HG03342 (cell line): ENCODE measurements at regions not wholly inside any gene's neighbourhood (a gene's known extent, or its start where the extent isn't known, plus 50 kb on each side); places are given as distances from the start of the nearest gene placed in this dataset.
"Not testable (repeated sequence)": the region's sequence is repeated elsewhere in the genome, so short reads cannot be mapped to it uniquely, and the experiment has no call there.

Source experiments
- ATAC-seq: cut with Tn5 transposase; IDR thresholded peaks from one replicate; pipeline ENCODE4 v1.9.1; 2021; ENCODE audit warnings: mild to moderate bottlenecking, moderate library complexity; ENCODE audit not compliant: unreplicated experiment

DNA sequence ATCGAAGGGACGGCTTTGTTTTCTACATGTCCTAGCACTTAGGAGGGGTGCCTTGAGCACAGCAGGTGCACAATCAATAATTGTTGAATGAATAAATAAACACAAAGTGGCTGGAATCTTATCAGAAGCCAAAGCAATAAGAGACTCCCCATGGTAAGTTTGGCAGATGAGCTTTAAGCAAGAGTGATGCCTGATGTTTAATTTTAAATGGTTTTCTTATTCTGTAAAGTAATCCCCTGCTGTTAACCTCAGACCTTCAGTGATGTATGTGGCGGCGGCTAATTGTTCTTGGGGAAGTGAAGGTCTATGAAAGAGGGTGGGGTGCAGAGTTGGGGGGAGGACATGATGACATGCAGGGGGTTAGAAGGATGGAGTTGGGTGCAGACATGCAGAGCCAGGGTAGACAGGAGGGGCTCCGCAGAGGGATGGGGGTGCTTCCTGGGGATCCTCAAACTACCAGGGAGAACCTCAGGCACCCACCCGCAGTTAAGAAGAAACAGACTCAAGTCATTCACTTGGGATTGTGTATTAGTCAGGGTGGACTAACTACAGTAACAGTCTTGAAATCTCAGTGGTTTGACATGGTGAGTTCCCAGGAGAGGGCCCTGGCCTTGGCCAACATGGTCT, 65.7 kb upstream of the SHB start:
- ATAC-seq: no peak

DNA sequence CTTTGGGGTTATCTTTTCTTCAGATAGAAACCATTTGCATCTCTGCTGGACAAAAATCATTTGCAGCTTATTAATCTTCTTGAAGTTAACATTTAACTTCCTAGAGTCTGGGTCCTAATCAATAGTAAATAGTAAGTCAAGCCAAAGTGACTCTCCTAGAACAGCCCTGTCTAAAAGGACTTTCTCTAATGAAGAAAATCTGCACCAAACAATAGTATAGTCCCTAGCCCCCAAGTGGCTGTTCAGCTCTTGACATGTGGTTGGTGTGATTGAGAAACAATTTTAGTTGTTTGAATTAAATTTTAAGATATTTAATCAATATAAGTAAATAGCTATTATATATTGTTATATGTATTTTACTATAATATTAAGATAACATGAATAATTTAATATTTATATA, 64.6 kb upstream of the SHB start:
- ATAC-seq: no peak

DNA sequence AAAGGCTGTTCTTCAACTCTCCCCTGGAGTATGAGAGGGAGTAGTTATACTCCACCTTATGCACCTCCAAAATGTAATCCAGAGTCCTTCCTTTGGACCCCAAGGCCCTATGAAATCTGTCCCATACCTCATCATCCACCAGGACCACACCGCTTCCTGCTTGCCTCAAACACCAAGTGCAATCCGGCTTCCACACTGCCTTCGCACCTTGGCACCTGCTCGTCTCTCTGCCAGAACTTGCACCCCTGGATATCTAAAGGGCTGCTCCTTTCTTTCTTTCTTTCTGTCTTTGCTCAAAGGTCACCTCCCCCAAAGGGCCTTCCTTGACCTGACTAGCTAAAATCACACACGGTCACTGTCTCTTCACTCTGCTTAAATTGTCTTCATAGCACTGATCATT, 63.9 kb upstream of the SHB start:
- ATAC-seq: no peak

DNA sequence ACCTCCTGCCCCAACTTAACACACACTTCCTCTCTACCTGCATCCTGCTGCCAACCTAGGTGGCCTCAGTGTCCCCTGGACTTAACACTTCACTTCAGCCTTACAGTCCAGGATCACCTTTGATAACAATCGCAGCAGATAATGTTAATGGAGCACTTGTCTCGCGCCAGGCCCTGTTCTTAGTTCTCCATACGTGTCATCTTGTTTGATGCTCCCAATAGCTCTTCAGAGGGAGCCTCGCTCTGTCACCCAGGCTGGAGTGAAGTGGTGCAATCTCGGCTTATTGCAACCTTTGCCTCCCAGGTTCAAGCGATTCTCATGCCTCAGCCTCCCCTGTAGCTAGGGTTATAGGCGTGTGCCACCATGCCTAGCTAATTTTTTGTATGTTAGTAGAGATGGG, 62.7 kb upstream of the SHB start:
- ATAC-seq: no peak

DNA sequence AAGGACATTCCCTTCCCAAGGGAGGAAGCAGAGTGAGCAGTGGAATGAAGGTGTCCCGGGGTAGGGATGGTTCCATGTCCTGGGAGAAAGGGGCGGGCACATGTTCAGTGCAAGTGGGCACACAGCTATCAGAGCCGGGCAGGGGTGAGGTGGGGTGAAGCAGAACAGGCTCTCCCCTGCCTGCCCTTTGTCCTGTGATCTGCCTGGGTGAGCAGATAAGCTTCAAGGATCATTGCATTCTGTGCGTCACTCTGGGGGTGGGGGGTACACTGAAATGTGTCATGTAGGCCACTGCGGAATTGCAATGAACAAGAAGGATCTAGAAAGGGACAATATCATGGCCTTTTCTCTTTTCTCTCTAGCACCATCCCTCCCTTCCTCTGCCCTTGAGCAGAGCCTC, 61.7 kb upstream of the SHB start:
- no peak for ATAC-seq

DNA sequence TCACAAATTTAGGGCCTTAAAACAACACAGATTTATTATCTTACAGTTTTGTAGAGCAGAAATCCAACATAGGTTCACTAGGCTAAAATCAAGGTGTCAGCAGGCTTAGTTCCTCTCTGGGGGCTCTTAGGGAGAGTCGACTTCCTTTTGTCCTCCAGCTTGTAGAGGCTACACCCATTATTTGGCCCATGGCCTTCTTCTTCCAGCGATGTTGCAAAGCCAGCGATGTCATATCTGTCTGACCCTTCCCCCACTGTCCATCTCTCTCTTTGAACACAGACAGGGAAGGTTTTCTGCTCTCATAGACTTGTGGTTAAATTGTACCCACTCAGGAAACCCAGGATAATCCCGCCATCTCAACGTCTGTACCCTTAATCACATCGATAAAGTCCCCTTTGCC, 60.3 kb upstream of the SHB start:
- ATAC-seq: no peak

DNA sequence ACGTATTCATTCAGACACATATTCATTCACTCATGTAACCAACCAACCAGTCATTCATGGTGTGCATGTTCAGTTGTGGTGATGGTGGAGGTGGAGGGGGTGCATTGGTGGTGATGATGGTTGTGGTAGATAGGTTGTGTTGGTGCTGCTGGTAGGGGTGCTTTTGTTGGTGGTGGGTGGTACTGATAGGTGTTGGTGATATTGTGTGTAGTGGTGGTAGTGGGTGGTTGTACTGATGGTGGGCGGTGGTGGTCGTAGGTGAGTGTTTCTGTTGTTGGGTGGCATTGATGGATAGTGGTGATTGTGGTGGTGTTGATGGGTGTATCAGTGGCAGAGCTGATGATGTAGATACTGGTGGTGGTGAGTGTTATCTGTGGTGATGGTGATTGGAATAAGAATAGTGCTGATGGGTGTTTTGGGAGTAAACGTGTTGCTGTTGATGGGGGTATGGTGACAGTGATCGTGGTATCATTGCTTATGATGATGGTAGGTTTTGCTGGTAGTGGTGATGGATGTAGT, 59.8 kb upstream of the SHB start:
- ATAC-seq: no peak

DNA sequence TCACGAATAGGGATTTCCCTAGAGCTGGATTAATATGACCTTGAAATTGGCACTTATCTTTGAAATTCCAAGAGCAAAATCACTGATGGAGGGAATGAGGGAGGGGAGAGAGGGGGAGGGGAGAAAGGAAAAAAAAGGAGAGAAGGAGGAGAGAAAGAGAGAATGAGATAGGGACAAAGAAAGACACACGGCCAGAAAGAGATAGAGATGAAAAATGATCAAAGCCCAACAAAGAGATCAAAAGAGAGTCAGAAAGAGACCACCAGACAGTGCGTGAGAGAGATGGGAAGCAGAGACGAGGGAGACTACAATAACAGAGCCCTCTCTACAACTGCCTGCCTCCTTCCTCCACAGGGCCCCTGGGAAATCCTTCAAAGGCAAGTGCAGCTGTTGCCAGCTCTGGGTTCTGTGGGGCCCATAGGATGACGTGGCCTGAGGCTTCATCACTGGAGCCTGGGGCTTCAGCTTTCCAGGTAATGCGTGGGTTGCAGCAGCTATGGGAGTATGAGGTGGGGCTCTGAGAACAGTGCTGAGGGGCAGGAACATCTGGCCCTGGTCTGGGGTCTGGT, 58.3 kb upstream of the SHB start:
- ATAC-seq: no peak

DNA sequence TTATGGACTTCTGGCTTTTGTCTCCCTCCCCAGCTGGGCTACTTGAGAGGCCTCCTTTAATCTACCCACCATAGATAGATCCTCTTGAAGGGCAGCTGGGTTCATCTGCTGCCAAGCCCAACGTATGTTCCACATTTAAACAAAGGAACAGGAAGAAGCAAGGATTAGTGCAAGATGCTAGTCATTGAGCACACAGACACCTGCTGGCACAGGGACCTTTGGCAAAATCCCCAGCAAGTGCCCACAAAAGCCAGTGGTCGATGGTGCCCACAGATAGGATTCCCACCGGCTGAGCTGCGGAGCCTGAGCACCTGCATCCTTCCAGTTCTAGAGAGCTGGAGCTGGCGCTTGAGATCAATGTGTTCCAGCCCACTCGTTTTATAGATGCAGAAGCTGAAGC, 57.7 kb upstream of the SHB start:
- no peak for ATAC-seq

DNA sequence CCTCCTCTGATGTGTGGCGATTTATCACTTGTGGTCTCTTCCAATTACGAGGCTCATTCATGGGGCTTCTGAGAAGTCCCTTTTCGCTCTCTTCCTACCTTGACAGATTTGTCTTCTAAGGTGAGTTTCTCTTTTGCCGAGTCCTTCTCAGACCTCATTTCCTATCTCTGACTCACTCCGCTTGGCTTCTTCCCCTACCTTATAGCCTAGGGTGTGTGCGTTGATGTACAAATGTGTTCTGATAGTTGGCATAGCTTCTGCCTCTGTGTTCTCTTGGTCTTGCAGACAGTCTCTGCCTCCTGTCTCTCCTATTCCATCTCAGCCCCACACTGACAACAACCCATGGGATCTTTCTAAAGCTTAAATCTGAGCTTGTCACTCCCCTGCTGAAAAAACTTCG, 56.9 kb upstream of the SHB start:
- no peak for ATAC-seq

DNA sequence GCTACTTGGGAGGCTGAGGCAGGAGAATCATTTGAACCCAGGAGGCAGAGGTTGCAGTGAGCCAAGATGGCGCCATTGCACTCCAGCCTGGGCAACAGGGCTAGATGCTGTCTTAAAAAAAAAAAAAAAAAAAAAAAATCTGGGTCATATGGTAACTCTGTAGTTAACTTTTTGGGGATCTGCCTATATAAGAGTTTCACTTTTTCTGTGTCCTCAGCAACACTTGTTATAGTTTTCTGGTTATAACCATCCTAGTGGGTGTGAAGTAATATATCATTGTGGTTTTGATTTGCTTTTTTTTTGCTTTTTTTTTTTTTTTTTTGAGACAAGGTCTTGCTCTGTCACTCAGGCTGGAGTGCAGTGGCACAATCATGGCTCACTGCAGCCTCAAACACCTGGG, 54.3 kb upstream of the SHB start:
- ATAC-seq: not testable (repeated sequence)

DNA sequence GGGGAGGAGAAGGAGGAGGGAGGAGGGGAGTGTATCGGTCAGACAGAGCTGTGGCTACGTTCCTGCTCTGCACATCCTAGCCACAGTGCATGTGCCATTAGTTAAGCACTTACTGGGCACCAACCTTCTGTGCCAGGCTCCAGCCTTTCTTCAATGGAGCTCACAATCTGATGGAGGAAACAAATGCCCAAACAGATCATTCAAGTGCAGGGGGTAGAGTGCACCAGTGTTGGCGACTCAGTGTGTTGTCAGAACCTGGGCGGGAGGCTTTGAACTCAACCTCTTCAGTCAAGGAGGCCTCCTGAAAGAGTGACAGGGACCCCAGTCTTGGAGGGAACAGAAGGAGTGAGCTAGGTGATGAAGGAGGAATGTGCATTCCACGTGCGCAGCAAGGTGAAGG, 51.9 kb upstream of the SHB start:
- no peak for ATAC-seq

DNA sequence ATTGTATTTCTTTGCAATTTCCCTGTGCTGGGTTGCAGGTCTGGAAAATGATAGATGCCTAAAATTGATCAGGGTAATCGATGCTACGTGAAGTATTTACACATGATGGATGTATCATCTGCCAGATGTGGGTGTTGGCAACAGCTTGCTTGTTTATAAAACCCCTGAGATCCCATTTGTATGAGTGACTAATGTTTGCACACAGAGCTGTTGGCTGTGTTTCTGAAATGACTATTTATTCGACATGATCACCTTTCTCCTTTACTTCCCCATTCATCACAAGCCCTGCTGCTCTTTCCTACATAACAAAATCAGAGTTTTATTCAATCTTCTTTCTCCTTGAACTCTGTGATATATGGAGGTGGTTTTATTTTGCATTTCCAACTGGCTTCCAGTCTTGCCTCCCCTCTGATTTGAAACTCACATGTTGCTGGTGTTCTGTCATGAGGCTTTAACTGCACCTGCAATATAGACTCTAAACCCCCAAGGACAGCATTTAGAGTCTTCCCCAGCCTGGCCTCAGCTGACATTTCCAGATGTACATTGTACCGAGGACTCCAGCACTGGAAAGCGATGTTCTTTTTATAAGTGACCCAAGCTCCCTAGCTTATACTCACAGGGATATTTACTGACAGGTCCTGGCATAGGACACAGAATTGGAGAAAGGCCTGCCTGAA, 50.7 kb upstream of the SHB start:
- no peak for ATAC-seq

DNA sequence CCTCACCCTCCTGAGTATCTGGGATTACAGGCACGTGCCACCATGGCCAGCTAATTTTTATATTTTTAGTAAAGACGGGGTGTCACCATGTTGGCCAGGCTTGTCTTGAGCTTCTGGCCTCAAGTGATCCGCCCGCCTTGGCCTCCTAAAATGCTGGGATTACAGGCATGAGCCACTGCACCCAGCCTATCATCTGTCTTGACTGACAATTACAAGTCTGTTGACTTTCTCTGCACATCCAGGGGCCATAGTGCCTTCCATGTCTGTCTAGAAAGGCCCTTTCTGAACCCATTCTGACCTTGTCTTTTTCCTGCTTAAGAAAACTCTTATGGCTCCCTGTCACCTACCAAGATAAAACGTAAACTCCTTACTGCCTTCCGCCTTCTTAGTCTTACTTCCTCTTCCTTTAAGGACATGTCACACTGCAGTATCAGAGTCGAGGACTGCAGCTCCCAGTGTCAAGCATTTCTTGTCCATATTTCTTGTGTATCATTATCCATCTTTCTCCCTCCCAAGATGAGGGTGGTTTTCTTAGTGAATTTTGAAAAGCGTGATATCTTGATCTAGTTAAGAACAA, 49.9 kb upstream of the SHB start:
- no peak for ATAC-seq
